Activated naive CD4-positive, alpha-beta T cell treated with anti-CD3 and anti-CD28 coated beads, Interleukin-2, amount 50 U/mL, for 72 hours (primary cell): ENCODE measurements at regions not wholly inside any gene's neighbourhood (a gene's known extent, or its start where the extent isn't known, plus 50 kb on each side); places are given as distances from the start of the nearest gene placed in this dataset.
"Not testable (repeated sequence)": the region's sequence is repeated elsewhere in the genome, so short reads cannot be mapped to it uniquely, and the experiment has no call there.

ENCODE experiments used
- ATAC-seq, 2 donors: fragments of 150-1000 bp; cut with Tn5 transposase; 2 replicates each; pipeline ENCODE4 v1.10.0; 2021; ENCODE audit warnings: mild to moderate bottlenecking in 2 of 2, moderate library complexity in 2 of 2
- DNase-seq, 2 donors: peaks; one replicate each; pipeline ENCODE4 v3.0.0; 2021 to 2022; ENCODE audit warnings: low spot score in 2 of 2
- H3K27ac Mint-ChIP-seq, 2 donors: one replicate each; pipeline ENCODE4 v1.8.0; 2022; ENCODE audit warnings: mild to moderate bottlenecking in 2 of 2, mixed read lengths in 2 of 2
- H3K36me3 Mint-ChIP-seq, 2 donors: one replicate each; pipeline ENCODE4 v1.8.0; 2022; ENCODE audit warnings: mixed read lengths in 2 of 2
- H3K9me3 Mint-ChIP-seq, 2 donors: one replicate each; pipeline ENCODE4 v1.8.0; 2022; ENCODE audit warnings: mixed read lengths in 2 of 2

- ATAC-seq = no peak
- Mint-ChIP-seq H3K27ac (no peak overlapping the region), H3K36me3 (no peaks in the 10 kb centered on the region), H3K9me3 (no peaks in the 10 kb centered on the region)
- no peak for DNase-seq
Observed at GRCh38 chr3:20405231-20405630, 219.2 kb upstream of the SGO1 start.

GRCh38 chr3:20404741-20405100 is 218.7 kb upstream of the SGO1 start:
- Mint-ChIP-seq H3K36me3 (no peaks in the 10 kb centered on the region), H3K9me3 (no peaks in the 10 kb centered on the region), H3K27ac (no peak overlapping the region)
- ATAC-seq (no peak), DNase-seq (no peak)

GRCh38 chr3:20403986-20404740 is 218.2 kb upstream of the SGO1 start:
- no peaks in the 10 kb centered on the region for H3K9me3 Mint-ChIP-seq
- no peaks in the 10 kb centered on the region for H3K36me3 Mint-ChIP-seq
- H3K27ac Mint-ChIP-seq = no peak overlapping the region
- ATAC-seq (no peak), DNase-seq (no peak)

GRCh38 chr3:20401253-20401652 is 215.2 kb upstream of the SGO1 start:
- Mint-ChIP-seq H3K27ac (no peak overlapping the region), H3K36me3 (no peaks in the 10 kb centered on the region), H3K9me3 (no peaks in the 10 kb centered on the region)
- ATAC-seq = no peak
- no peak for DNase-seq

- no peak overlapping the region for H3K27ac Mint-ChIP-seq
- no peak for DNase-seq
- H3K9me3 Mint-ChIP-seq = no peaks in the 10 kb centered on the region
- no peak for ATAC-seq
- H3K36me3 Mint-ChIP-seq = no peaks in the 10 kb centered on the region
Observed at GRCh38 chr3:20400686-20401085, 214.7 kb upstream of the SGO1 start.

GRCh38 chr3:20400281-20400680 is 214.3 kb upstream of the SGO1 start:
- no peaks in the 10 kb centered on the region for H3K9me3 Mint-ChIP-seq
- no peak for ATAC-seq
- no peaks in the 10 kb centered on the region for H3K36me3 Mint-ChIP-seq
- H3K27ac Mint-ChIP-seq = no peak overlapping the region
- DNase-seq = no peak

GRCh38 chr3:20396335-20396734 is 210.3 kb upstream of the SGO1 start:
- no peaks in the 10 kb centered on the region for H3K9me3 Mint-ChIP-seq
- ATAC-seq (no peak), DNase-seq (no peak)
- no peaks in the 10 kb centered on the region for H3K36me3 Mint-ChIP-seq
- H3K27ac Mint-ChIP-seq = no peak overlapping the region

- Mint-ChIP-seq H3K9me3 (no peaks in the 10 kb centered on the region), H3K27ac (no peak overlapping the region), H3K36me3 (no peaks in the 10 kb centered on the region)
- ATAC-seq (no peak), DNase-seq (no peak)
Observed at GRCh38 chr3:20395692-20396091, 209.7 kb upstream of the SGO1 start.

GRCh38 chr3:20394243-20394642 is 208.2 kb upstream of the SGO1 start:
- Mint-ChIP-seq H3K9me3 (no peaks in the 10 kb centered on the region), H3K27ac (no peak overlapping the region), H3K36me3 (no peaks in the 10 kb centered on the region)
- DNase-seq (no peak), ATAC-seq (no peak)

GRCh38 chr3:20391644-20392043 is 205.6 kb upstream of the SGO1 start:
- H3K9me3 Mint-ChIP-seq = no peaks in the 10 kb centered on the region
- DNase-seq (no peak), ATAC-seq (no peak)
- no peak overlapping the region for H3K27ac Mint-ChIP-seq
- no peaks in the 10 kb centered on the region for H3K36me3 Mint-ChIP-seq

- DNase-seq = no peak
- ATAC-seq = no peak
- Mint-ChIP-seq H3K9me3 (no peaks in the 10 kb centered on the region), H3K27ac (no peak overlapping the region), H3K36me3 (no peaks in the 10 kb centered on the region)
Observed at GRCh38 chr3:20388971-20389370, 203.0 kb upstream of the SGO1 start.

- Mint-ChIP-seq H3K27ac (no peak overlapping the region), H3K36me3 (no peaks in the 10 kb centered on the region), H3K9me3 (no peaks in the 10 kb centered on the region)
- ATAC-seq (no peak), DNase-seq (no peak)
Observed at GRCh38 chr3:20380295-20380694, 194.3 kb upstream of the SGO1 start.

- Mint-ChIP-seq H3K36me3 (no peaks in the 10 kb centered on the region), H3K27ac (no peak overlapping the region), H3K9me3 (no peaks in the 10 kb centered on the region)
- ATAC-seq (no peak), DNase-seq (no peak)
Observed at GRCh38 chr3:20378315-20378714, 192.3 kb upstream of the SGO1 start.

- no peaks in the 10 kb centered on the region for H3K9me3 Mint-ChIP-seq
- H3K36me3 Mint-ChIP-seq = no peaks in the 10 kb centered on the region
- DNase-seq (no peak), ATAC-seq (no peak)
- no peak overlapping the region for H3K27ac Mint-ChIP-seq
Observed at GRCh38 chr3:20376665-20377217, 190.7 kb upstream of the SGO1 start.

- no peak overlapping the region for H3K27ac Mint-ChIP-seq
- H3K9me3 Mint-ChIP-seq = no peaks in the 10 kb centered on the region
- H3K36me3 Mint-ChIP-seq = no peaks in the 10 kb centered on the region
- DNase-seq (no peak), ATAC-seq (peak in 1 of 2 donors; percentile 40)
Observed at GRCh38 chr3:20375302-20375701, 189.3 kb upstream of the SGO1 start.

- DNase-seq, H3K27ac Mint-ChIP-seq, ATAC-seq, H3K9me3 Mint-ChIP-seq, H3K36me3 Mint-ChIP-seq: not testable (repeated sequence)
Observed at GRCh38 chr3:20370273-20371063, 184.5 kb upstream of the SGO1 start.

GRCh38 chr3:20361000-20361399 is 175.0 kb upstream of the SGO1 start:
- peaks cover 0 to 19% of the 10 kb centered on the region in 2 donors for H3K36me3 Mint-ChIP-seq
- no peak for ATAC-seq
- no peak overlapping the region for H3K27ac Mint-ChIP-seq
- H3K9me3 Mint-ChIP-seq = peaks cover 12 to 14% of the 10 kb centered on the region in 2 donors
- no peak for DNase-seq

- Mint-ChIP-seq H3K27ac (no peak overlapping the region), H3K36me3 (peaks cover 0 to 4% of the 10 kb centered on the region in 2 donors), H3K9me3 (peaks cover 1% of the 10 kb centered on the region in 2 donors)
- DNase-seq (no peak), ATAC-seq (no peak)
Observed at GRCh38 chr3:20353286-20353685, 167.3 kb upstream of the SGO1 start.
